KG1 (cell line): ENCODE measurements at regions not wholly inside any gene's neighbourhood (a gene's known extent, or its start where the extent isn't known, plus 50 kb on each side); places are given as distances from the start of the nearest gene placed in this dataset.

Source experiments
- DNase-seq: peaks from one replicate; lab custom pipeline; 2025; lab: John Stamatoyannopoulos, UW

DNA sequence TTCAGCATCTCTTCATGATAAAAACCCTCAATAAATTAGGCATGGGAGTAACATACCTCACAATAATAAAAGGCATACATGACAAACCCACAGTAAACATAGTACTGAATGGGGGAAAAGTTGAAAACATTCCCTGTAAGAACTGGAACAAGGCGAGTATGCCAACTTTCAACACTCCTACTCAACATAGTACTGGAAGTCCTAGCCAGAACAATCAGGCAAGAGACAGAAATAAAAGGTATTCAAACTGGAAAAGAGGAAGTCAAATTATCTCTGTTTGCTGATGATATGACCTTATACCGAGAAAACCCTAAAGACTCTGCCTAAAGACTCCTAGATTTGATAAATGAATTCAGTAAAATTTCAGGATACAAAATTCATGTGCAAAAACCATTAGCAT lies 167.6 kb downstream of the TMEM38B start:
- no peak for DNase-seq

- DNase-seq: no peak
Measured at GRCh38 chr9:105864248-105864898, 170.0 kb downstream of the TMEM38B start.

- DNase-seq: no peak
Measured at GRCh38 chr9:105865285-105865684, 170.9 kb downstream of the TMEM38B start.

- DNase-seq: no peak
Measured at GRCh38 chr9:105871540-105871939, 177.2 kb downstream of the TMEM38B start.

DNA sequence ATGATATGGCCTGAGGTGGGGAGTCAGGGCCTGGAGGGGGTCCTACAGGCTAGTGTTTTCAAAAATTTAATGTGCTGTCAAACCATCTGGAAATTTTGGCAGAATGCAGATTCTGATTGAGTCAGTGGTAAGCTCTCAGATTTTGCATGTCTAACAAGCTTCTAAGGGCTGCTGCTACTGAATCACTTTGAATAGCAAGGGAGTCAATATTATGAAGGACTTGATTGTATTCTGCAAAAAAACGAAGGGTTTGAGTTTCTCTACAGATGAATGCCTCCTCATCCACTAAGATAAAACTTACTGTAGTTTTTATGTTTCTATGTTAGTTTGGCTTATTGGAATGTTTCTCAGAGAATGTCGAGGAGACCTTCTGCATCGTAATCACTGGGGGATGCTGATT lies 179.5 kb downstream of the TMEM38B start:
- no peak for DNase-seq

DNA sequence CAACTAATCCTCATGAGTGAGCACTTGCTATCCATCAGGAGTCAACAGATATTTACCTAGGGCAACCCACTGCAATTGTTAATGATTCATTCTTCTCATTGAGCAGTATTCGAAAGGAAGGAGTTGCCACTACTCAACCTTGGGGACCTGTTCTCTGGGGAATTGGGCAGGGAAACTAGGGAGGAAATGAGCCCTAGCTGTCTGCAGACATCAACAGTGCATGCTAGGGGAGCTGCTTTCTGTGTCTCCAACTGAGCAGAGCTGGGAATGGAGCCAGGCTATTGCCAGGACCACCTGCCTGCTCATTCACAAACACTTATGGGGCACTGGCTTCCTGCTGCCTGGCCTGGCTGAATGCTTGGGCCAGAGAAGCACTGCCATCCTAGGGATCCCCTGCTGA lies 183.4 kb downstream of the TMEM38B start:
- DNase-seq: no peak

DNA sequence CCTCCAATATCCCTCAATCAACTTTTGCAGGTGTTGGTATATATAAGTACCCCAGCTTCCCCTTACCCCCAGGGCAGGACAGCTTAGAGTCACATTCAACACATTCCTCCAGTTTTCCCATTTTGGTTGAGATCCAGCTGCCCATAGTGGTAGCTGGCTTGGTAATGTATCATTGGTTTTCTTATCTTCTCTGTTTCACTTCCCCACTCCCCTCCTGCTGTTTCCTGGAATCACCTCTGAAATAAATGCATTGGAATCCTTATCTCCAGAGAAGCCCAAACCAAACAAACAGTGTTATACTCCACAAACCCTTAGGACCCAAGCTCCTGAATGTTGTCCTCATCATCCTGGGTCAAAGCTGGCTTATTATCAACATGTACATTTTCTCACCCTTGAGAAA lies 184.8 kb downstream of the TMEM38B start:
- DNase-seq: no peak

GRCh38 chr9:105880517-105880916 lies 186.2 kb downstream of the TMEM38B start:
- DNase-seq: no peak

DNA sequence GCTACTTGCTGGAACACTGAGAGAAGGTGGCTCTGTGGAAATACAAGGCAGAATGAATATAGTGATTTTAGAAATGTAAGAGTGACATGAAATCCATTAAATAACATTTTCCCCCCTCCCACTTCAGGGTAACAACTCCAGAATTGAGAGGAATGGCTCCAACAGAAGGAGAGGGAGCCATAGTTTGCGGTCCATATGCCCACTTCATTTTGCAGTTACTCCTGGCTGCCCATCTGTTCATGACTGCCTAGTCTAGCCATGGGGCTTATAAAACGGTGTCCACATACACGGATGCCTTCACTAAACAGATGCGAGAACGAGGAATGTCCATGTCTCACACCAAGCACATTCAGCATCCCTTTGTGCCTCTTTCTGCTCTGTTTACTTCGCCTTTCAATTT lies 186.7 kb downstream of the TMEM38B start:
- no peak for DNase-seq

DNA sequence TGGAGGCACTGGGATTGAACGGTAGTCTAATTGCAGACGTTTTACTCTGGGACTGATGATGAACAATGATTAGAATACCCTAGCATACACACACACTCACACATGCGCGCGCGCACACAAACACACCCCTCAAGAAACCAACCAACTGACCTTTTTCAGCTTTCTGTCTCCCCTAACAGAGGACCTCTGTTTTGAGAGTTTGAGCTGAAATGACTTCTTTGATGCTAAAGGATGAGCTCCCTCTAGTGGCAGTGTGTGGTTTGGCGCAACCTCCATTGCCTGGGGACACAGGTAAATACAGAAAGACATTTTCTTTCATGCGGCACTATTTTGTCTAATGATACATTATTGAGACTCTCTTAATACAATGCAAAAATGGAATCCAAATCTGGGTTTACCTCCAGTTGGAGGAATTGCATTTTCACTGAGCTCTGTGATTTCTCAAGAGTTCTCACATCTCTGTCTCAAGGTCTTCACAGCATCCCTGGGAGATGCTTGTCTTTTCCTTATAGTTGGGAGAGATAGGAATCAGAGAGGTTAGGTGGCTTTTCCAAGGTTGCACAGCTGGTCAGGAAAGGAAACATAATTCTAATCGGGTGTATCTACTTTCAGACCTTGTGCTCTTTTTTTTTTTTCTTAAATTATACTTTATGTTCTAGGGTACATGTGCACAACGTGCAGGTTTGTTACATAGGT lies 187.5 kb downstream of the TMEM38B start:
- peak; percentile 61 for DNase-seq

GRCh38 chr9:105883847-105884246 lies 189.5 kb downstream of the TMEM38B start:
- peak; percentile 33 for DNase-seq

DNA sequence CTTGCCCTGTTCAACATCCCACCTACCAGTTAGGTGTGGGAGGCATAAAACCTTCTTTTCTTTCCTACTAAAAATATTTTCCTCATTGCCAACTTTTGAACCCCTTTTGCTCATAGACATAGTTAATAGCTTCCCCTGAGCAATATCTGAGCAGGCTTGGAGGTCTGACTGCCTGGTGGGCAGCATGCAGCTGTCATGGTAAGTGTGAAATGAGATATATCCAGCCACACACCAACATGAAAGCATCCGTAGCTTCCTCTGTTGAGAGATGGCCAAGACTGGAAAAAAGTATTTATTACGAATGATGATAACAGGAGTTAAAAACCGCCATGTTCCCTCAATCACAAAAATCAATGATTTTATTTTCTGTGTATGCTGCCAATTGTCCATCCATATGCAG lies 190.1 kb downstream of the TMEM38B start:
- no peak for DNase-seq

GRCh38 chr9:105886136-105886535 lies 191.8 kb downstream of the TMEM38B start:
- DNase-seq: no peak

GRCh38 chr9:105887679-105888078 lies 193.3 kb downstream of the TMEM38B start:
- peak; percentile 20 for DNase-seq

DNA sequence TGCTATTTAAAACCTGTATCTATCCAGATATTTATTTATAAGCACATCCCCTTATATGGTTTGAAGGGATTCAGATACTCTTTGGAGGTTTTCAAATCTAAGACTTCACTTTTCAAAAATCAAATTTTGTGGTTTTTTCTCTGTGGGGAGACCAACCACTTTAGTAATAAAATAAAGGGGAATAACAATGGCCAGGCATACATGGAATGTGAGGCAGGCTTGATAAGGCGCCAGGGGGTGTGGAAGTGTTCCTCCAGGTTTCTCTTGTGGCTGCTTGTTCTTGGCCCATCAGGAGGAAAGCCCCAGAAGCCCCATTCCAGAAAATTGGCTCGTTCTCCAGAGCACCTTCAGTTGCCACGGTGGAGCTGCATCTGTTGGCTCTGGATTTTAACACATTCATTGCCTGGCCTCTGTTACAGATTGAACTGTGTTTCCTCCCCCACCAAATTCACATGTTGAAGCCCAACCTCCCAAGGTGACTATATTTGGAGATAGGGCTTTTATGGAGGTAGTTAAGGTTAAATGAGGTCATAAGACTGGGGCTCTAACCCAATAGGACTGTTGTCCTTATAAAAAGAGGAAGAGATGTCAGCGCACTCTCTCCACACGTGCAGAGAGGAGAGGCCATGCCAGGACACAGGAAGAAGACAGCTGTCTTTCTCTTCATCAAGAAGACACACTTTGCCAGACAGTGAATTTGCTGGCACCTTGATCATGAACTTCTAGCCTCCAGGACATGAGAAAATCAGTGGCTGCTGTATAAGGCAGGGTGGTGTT lies 195.9 kb downstream of the TMEM38B start:
- DNase-seq: no peak

DNA sequence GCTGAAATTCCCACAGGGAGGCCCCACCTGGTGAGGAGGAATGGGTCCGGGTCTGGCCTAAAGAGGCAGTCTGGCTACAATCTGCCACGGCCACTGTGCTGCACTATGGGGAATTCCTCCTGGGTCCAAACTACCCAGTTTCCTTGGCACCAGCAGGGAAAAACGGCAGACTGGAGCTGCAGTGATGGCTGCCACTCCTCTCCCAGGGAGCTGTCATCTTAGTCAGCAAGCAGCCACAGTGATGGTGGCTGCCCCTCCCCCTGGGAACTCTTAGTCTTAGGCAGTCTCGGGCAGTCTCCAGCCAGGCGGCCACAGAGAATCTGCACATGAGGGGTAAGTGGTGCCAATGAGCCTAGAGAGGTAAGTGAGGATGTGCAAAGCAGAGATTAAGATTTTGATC lies 205.8 kb downstream of the TMEM38B start:
- DNase-seq: no peak

DNA sequence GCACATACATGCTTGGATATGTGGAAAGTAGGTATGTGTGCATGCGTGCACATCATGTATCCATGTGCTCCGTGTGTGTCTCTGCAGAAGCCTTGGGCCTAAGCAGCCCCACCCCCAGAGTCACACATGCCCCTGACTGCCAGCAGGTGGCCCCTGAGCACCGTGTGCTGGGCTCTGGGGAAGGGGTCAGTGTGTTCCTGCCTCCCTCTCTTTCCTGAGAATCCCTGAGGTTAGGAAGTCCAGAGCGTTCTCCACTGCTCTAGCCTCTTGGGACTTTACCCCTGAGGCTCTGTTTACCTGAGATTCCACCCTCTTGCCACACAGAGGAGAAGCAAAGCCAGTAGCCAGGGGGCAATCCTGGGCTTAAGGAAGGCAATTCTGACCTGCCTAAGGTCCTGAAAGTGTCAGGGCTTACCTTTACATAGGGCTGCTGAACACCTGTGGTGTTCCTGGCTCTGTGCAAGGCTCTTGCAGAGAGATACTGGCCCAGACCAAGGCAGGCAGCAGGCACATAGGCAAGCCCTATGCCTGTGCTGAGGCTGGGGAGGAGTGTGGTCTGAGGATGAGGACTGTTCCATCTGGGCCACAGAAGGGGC lies 207.3 kb downstream of the TMEM38B start:
- peak; percentile 23 for DNase-seq

- DNase-seq: no peak
Measured at GRCh38 chr9:105908069-105908468, 213.7 kb downstream of the TMEM38B start.

GRCh38 chr9:105911104-105911911 lies 217.0 kb downstream of the TMEM38B start:
- DNase-seq: no peak

GRCh38 chr9:105912157-105912862 lies 218.0 kb downstream of the TMEM38B start:
- DNase-seq: no peak

- no peak for DNase-seq
Measured at GRCh38 chr9:105912863-105913516, 218.6 kb downstream of the TMEM38B start.
